Muscle of leg (tissue), 3 donors: ENCODE measurements at regions not wholly inside any gene's neighbourhood (a gene's known extent, or its start where the extent isn't known, plus 50 kb on each side); places are given as distances from the start of the nearest gene placed in this dataset.
A peak's percentile ranks its signal among the peaks of the same experiment; 100 is the strongest.

ENCODE experiments used
- DNase-seq: peaks from one replicate; pipeline ENCODE4 v3.0.0; 2013
- H3K27ac ChIP-seq: one replicate; pipeline ENCODE4 v1.5.1; 2013; ENCODE audit warnings: mild to moderate bottlenecking, low read length, control low read depth
- H3K27me3 ChIP-seq: one replicate; pipeline ENCODE4 v1.6.1; 2013; ENCODE audit warnings: low read length; ENCODE audit not compliant: control insufficient read depth, insufficient read depth
- H3K36me3 ChIP-seq: one replicate; pipeline ENCODE4 v1.6.1; 2013; ENCODE audit warnings: low read length; ENCODE audit not compliant: control insufficient read depth, insufficient read depth
- H3K4me1 ChIP-seq: one replicate; pipeline ENCODE4 v1.6.1; 2013; ENCODE audit warnings: low read length; ENCODE audit not compliant: control insufficient read depth, insufficient read depth
- H3K4me3 ChIP-seq: one replicate; pipeline ENCODE4 v1.5.1; 2013; ENCODE audit warnings: low read length, control low read depth
- H3K9me3 ChIP-seq: replicated peaks from 2 replicates; pipeline ENCODE4 v1.6.1; 2013; ENCODE audit warnings: low read depth, low read length; ENCODE audit not compliant: control insufficient read depth
- WGBS: methylation state at CpG from one replicate; pipeline ENCODE4 v1.1.5; 2013; ENCODE audit warnings: missing lambda C conversion rate; ENCODE audit not compliant: insufficient coverage; 5-methylcytosine and 5-hydroxymethylcytosine counted together

GRCh38 chr1:194256010-194256409 lies 1069.6 kb upstream of the B3GALT2 start:
- no CpG with 5 or more reads among the region's 2 CpGs for WGBS
- no peaks in the 10 kb centered on the region for H3K27me3 ChIP-seq
- H3K9me3 ChIP-seq, result no peaks in the 10 kb centered on the region
- no peak overlapping the region for H3K4me3 ChIP-seq
- no peaks in the 10 kb centered on the region for H3K4me1 ChIP-seq
- H3K27ac ChIP-seq, result no peak overlapping the region
- H3K36me3 ChIP-seq, result no peaks in the 10 kb centered on the region
- no peak for DNase-seq

GRCh38 chr1:194252199-194252598 lies 1065.8 kb upstream of the B3GALT2 start:
- WGBS, result no CpG with 5 or more reads among the region's 1 CpG
- DNase-seq, result peak; percentile 8
- Histone ChIP-seq H3K27me3 (no peaks in the 10 kb centered on the region), H3K27ac (no peak overlapping the region), H3K4me3 (no peak overlapping the region), H3K9me3 (no peaks in the 10 kb centered on the region), H3K36me3 (no peaks in the 10 kb centered on the region), H3K4me1 (no peaks in the 10 kb centered on the region)

GRCh38 chr1:194241215-194241614 lies 1054.8 kb upstream of the B3GALT2 start:
- Histone ChIP-seq H3K4me3 (no peak overlapping the region), H3K4me1 (no peaks in the 10 kb centered on the region), H3K9me3 (no peaks in the 10 kb centered on the region), H3K27me3 (no peaks in the 10 kb centered on the region), H3K36me3 (no peaks in the 10 kb centered on the region), H3K27ac (no peak overlapping the region)
- no CpG with 5 or more reads among the region's 1 CpG for WGBS
- no peak for DNase-seq

GRCh38 chr1:194233069-194233468 lies 1046.7 kb upstream of the B3GALT2 start:
- 44% methylated on average over 1 of the region's 2 CpGs for WGBS

GRCh38 chr1:194230351-194231144 lies 1044.1 kb upstream of the B3GALT2 start:
- H3K27ac ChIP-seq, result no peak overlapping the region
- H3K9me3 ChIP-seq, result no peaks in the 10 kb centered on the region
- no peaks in the 10 kb centered on the region for H3K4me1 ChIP-seq
- no peaks in the 10 kb centered on the region for H3K36me3 ChIP-seq
- H3K27me3 ChIP-seq, result no peaks in the 10 kb centered on the region
- no peak overlapping the region for H3K4me3 ChIP-seq
- DNase-seq, result no peak
- 84% methylated on average over 2 of the region's 4 CpGs for WGBS

More at GRCh38 chr1:194233069-194233468, 1046.7 kb upstream of the B3GALT2 start:
- Histone ChIP-seq H3K27me3 (no peaks in the 10 kb centered on the region), H3K9me3 (no peaks in the 10 kb centered on the region), H3K27ac (no peak overlapping the region), H3K4me1 (no peaks in the 10 kb centered on the region), H3K36me3 (no peaks in the 10 kb centered on the region), H3K4me3 (no peak overlapping the region)
- no peak for DNase-seq

- Histone ChIP-seq H3K4me1 (no peaks in the 10 kb centered on the region), H3K9me3 (no peaks in the 10 kb centered on the region), H3K4me3 (no peak overlapping the region), H3K36me3 (no peaks in the 10 kb centered on the region), H3K27ac (no peak overlapping the region), H3K27me3 (no peaks in the 10 kb centered on the region)
- WGBS, result no CpG with 5 or more reads among the region's 1 CpG
- DNase-seq, result no peak
Observed at GRCh38 chr1:194228427-194228826, 1042.0 kb upstream of the B3GALT2 start.

- WGBS, result no CpG with 5 or more reads among the region's 1 CpG
- Histone ChIP-seq H3K4me1 (no peaks in the 10 kb centered on the region), H3K27ac (no peak overlapping the region)
Observed at GRCh38 chr1:194227161-194227560, 1040.7 kb upstream of the B3GALT2 start.

GRCh38 chr1:194225821-194226220 lies 1039.4 kb upstream of the B3GALT2 start:
- Histone ChIP-seq H3K9me3 (no peaks in the 10 kb centered on the region), H3K27me3 (no peaks in the 10 kb centered on the region), H3K4me1 (no peaks in the 10 kb centered on the region), H3K27ac (no peak overlapping the region), H3K4me3 (no peak overlapping the region), H3K36me3 (no peaks in the 10 kb centered on the region)
- WGBS, result no CpG with 5 or more reads among the region's 2 CpGs
- DNase-seq, result peak; percentile 41

More at GRCh38 chr1:194227161-194227560, 1040.7 kb upstream of the B3GALT2 start:
- Histone ChIP-seq H3K4me3 (no peak overlapping the region), H3K9me3 (no peaks in the 10 kb centered on the region), H3K27me3 (no peaks in the 10 kb centered on the region), H3K36me3 (no peaks in the 10 kb centered on the region)
- peak; percentile 37 for DNase-seq

GRCh38 chr1:194223596-194223995 lies 1037.2 kb upstream of the B3GALT2 start:
- no peak for DNase-seq
- no peaks in the 10 kb centered on the region for H3K4me1 ChIP-seq
- H3K27ac ChIP-seq, result no peak overlapping the region
- H3K27me3 ChIP-seq, result no peaks in the 10 kb centered on the region
- no peaks in the 10 kb centered on the region for H3K9me3 ChIP-seq
- no CpG with 5 or more reads among the region's 1 CpG for WGBS
- H3K4me3 ChIP-seq, result no peak overlapping the region
- H3K36me3 ChIP-seq, result no peaks in the 10 kb centered on the region

GRCh38 chr1:194215448-194215847 lies 1029.0 kb upstream of the B3GALT2 start:
- H3K27ac ChIP-seq, result no peak overlapping the region
- no CpG with 5 or more reads among the region's 1 CpG for WGBS
- no peaks in the 10 kb centered on the region for H3K27me3 ChIP-seq
- H3K4me3 ChIP-seq, result no peak overlapping the region
- H3K4me1 ChIP-seq, result no peaks in the 10 kb centered on the region
- H3K36me3 ChIP-seq, result no peaks in the 10 kb centered on the region
- no peaks in the 10 kb centered on the region for H3K9me3 ChIP-seq
- DNase-seq, result no peak
